ENCODE measurements at regions not wholly inside any gene's neighbourhood (a gene's known extent, or its start where the extent isn't known, plus 50 kb on each side); places are given as distances from the start of the nearest gene placed in this dataset.
A peak's percentile ranks its signal among the peaks of the same experiment; 100 is the strongest.

- TF ChIP-seq ZNF462 (CRISPR knock-in tag; IDR thresholded peaks at IDR 0.05): no peak
Observed at GRCh38 chr5:117496801-117497200, 922.2 kb upstream of the SEMA6A start (continued).

GRCh38 chr5:117494188-117494587 is 919.6 kb upstream of the SEMA6A start:
- Mint-ChIP-seq H3K4me1 (no peaks in the 10 kb centered on the region), H3K27me3 (ENCODE audit: insufficient read depth, low read depth, poor library complexity) (no peaks in the 10 kb centered on the region), H3K9me3 (0 out of 3 replicates have a peak, but pooled peaks cover 3% of the 10 kb centered on the region), H3K36me3 (ENCODE audit: low read depth) (no peaks in the 10 kb centered on the region), H3K4me3 (no peak overlapping the region), H3K27ac (no peak overlapping the region)
- Histone ChIP-seq H3K4me2 (no peak overlapping the region), H2AFZ (peak overlapping the region; percentile 43; the same call in 1 of the 2 replicates), H3K79me2 (replicated peaks; ENCODE audit: insufficient read depth) (no peaks in the 10 kb centered on the region), H3K4me1 (ENCODE audit: insufficient read depth) (no peaks in the 10 kb centered on the region), H3F3A (replicated peaks; ENCODE audit: low read depth) (no peaks in the 10 kb centered on the region), H3K27me3 (ENCODE audit: insufficient read depth) (no peaks in the 10 kb centered on the region), H4K20me1 (replicated peaks; ENCODE audit: insufficient read depth) (no peaks in the 10 kb centered on the region), H3K9me2 (ENCODE audit: insufficient read depth) (no peaks in the 10 kb centered on the region), H3K27ac (ENCODE audit: low read depth) (no peak overlapping the region), H3K36me3 (ENCODE audit: insufficient read depth) (no peaks in the 10 kb centered on the region), H3K4me3 (no peak overlapping the region)
- no peak for ATAC-seq
- DNase-seq (ENCODE audit: low spot score): no peak
- TF ChIP-seq JUNB (IDR thresholded peaks at IDR 0.05; ENCODE audit: unreplicated experiment): no peak
- TF ChIP-seq ZNF114 (CRISPR knock-in tag; IDR thresholded peaks at IDR 0.05): no peak
- no peak for TF ChIP-seq CTCF (conservative IDR thresholded peaks at IDR 0.05; ENCODE audit: low read depth in 2 of 2)
- no peak for TF ChIP-seq STAT1 (IDR thresholded peaks at IDR 0.05; ENCODE audit: unreplicated experiment)
- no peak for TF ChIP-seq ZNF331 (CRISPR knock-in tag; IDR thresholded peaks at IDR 0.05; ENCODE audit: low read depth)
- no peak for TF ChIP-seq CREB1 (CRISPR knock-in tag; IDR thresholded peaks at IDR 0.05; ENCODE audit: low read depth)
- TF ChIP-seq NANOG (IDR thresholded peaks at IDR 0.05; ENCODE audit: borderline replicate concordance): no peak

Measured in GM23338 (cell line).